HepG2 (cell line): ENCODE measurements at regions not wholly inside any gene's neighbourhood (a gene's known extent, or its start where the extent isn't known, plus 50 kb on each side); places are given as distances from the start of the nearest gene placed in this dataset.

Experiments used
- ATAC-seq: fragments of 200-7000 bp; cut with Tn5 transposase; 3 replicates; pipeline ENCODE4 v1.9.1; 2020; ENCODE audit warnings: mild to moderate bottlenecking, moderate library complexity
- BruUV-seq: library from RNA; stranded (reverse); fragments of 400-500 nt; replicated peaks from 2 replicates; lab custom pipeline; 2021; lab: Mats Ljungman, UMichigan
- CTCF ChIA-PET: fragments of 300-600 bp; formaldehyde crosslinking; extraction: SDS; loops from one replicate; lab custom pipeline; 2021; ENCODE audit warnings: low total read pairs, inconsistent platforms, low intra/inter-chr PET ratio; lab: Yijun Ruan, JAX
- POLR2A ChIA-PET: fragments of 350-600 bp; sonication (Branson Sonifier 250); formaldehyde crosslinking; loops from one replicate; lab custom pipeline; 2020; ENCODE audit warnings: antibody characterized with exemption, inconsistent platforms; lab: Yijun Ruan, JAX
- DNase-seq: peaks from one replicate; pipeline ENCODE4 v3.0.0-alpha.2; 2015; ENCODE audit warnings: low spot score
- FAIRE-seq: peaks from 3 replicates; lab custom pipeline; 2011; peaks lifted over from hg19 to GRCh38; lab: Jason Lieb, UNC
- H2AFZ ChIP-seq: one replicate; pipeline ENCODE4 v1.6.1; 2011; ENCODE audit warnings: low read length, inconsistent platforms
- H3K27ac ChIP-seq: fragments of 300-600 bp; 3 replicates; pipeline ENCODE4 v1.8.0; 2011; ENCODE audit warnings: mixed run types, mild to moderate bottlenecking, mixed read lengths, low read length, inconsistent platforms; ENCODE audit not compliant: insufficient read depth; ENCODE audit errors: extremely low read length
- H3K27me3 ChIP-seq, 2 experiments: fragments of 200-600 bp in 1 of 2; 2 replicates in 1 of 2; 3 replicates in 1 of 2; pipeline versions ENCODE4 v1.6.0 to v1.8.0; 2011; ENCODE audit warnings: low read length in 2 of 2, mild to moderate bottlenecking in 2 of 2, moderate library complexity in 2 of 2, inconsistent platforms in 1 of 2; ENCODE audit not compliant: insufficient read depth in 2 of 2, control insufficient read depth in 1 of 2
- H3K36me3 ChIP-seq, 2 experiments: fragments of 200-600 bp in 1 of 2; replicated peaks in 1 of 2; 2 replicates in 1 of 2; 3 replicates in 1 of 2; pipeline versions ENCODE4 v1.5.1 to v1.8.0; 2011; ENCODE audit warnings: low read length in 2 of 2, inconsistent platforms in 1 of 2; ENCODE audit not compliant: insufficient read depth in 2 of 2, control insufficient read depth in 1 of 2
- H3K4me1 ChIP-seq: 2 replicates; pipeline ENCODE4 v1.5.1; 2012; ENCODE audit warnings: low read length, inconsistent platforms; ENCODE audit not compliant: insufficient read depth
- H3K4me2 ChIP-seq: 2 replicates; pipeline ENCODE4 v1.6.0; 2011; ENCODE audit warnings: low read depth, low read length, inconsistent platforms
- H3K4me3 ChIP-seq, 3 experiments: fragments of 200-600 bp in 1 of 3; sonication (generic), shearing (Covaris generic) in 1 of 3; replicated peaks in 1 of 3; 2 replicates each; pipeline ENCODE4 v1.5.1; 2011 to 2016; ENCODE audit warnings: low read length in 3 of 3, inconsistent platforms in 2 of 3, low read depth in 2 of 3, mild to moderate bottlenecking in 2 of 3, control low read depth in 1 of 3, mixed read lengths in 1 of 3; ENCODE audit not compliant: insufficient read depth in 1 of 3
- H3K79me2 ChIP-seq: one replicate; pipeline ENCODE4 v1.6.1; 2011; ENCODE audit warnings: low read length, inconsistent platforms; ENCODE audit not compliant: insufficient read depth
- H3K9ac ChIP-seq: 2 replicates; pipeline ENCODE4 v1.6.0; 2011; ENCODE audit warnings: mild to moderate bottlenecking, low read depth, low read length, inconsistent platforms; ENCODE audit not compliant: insufficient read depth
- H3K9me3 ChIP-seq: 2 replicates; pipeline ENCODE4 v1.5.1; 2012; ENCODE audit warnings: mild to moderate bottlenecking, low read length
- H4K20me1 ChIP-seq: 2 replicates; pipeline ENCODE4 v1.6.0; 2011; ENCODE audit warnings: inconsistent platforms, mild to moderate bottlenecking, low read length, moderate library complexity; ENCODE audit not compliant: insufficient read depth
- ARID2 ChIP-seq: sonication (generic); formaldehyde crosslinking; IDR thresholded peaks from 2 replicates; pipeline ENCODE4 v1.8.1; 2022; ENCODE audit warnings: mild to moderate bottlenecking, missing genetic modification reagents, borderline replicate concordance
- ASH2L ChIP-seq: fragments of 300-600, 200-600 bp; sonication (generic); IDR thresholded peaks from 2 replicates; pipeline ENCODE4 v1.7.0; 2017; ENCODE audit warnings: low read depth, mild to moderate bottlenecking, moderate library complexity, mixed read lengths, low read length; ENCODE audit not compliant: insufficient read length
- BRD4 ChIP-seq: sonication (generic); formaldehyde crosslinking; IDR thresholded peaks from 2 replicates; pipeline ENCODE4 v1.4.0; 2020; ENCODE audit warnings: missing genetic modification reagents
- DNMT3B ChIP-seq: conservative IDR thresholded peaks from 2 replicates; pipeline ENCODE4 v1.6.1; 2016; ENCODE audit warnings: missing biosample characterization, control low read depth
- E2F2 ChIP-seq: sonication (generic); formaldehyde crosslinking; IDR thresholded peaks from 2 replicates; pipeline ENCODE4 v1.4.0; 2020; ENCODE audit warnings: missing genetic modification reagents, borderline replicate concordance
- FOXA3 ChIP-seq: IDR thresholded peaks from 2 replicates; pipeline ENCODE4 v1.6.1; 2016; ENCODE audit warnings: missing genetic modification reagents, missing compliant biosample characterization
- GTF3A ChIP-seq: sonication (generic); formaldehyde crosslinking; conservative IDR thresholded peaks from 2 replicates; pipeline ENCODE4 v1.4.0; 2020; ENCODE audit warnings: mild to moderate bottlenecking, missing genetic modification reagents
- HNF1B ChIP-seq: sonication (generic); formaldehyde crosslinking; IDR thresholded peaks from 2 replicates; pipeline ENCODE4 v1.5.1; 2020; ENCODE audit warnings: mild to moderate bottlenecking, moderate library complexity, missing genetic modification reagents
- NFIB ChIP-seq: sonication (generic); formaldehyde crosslinking; IDR thresholded peaks from 2 replicates; pipeline ENCODE4 v1.9.0; 2021; ENCODE audit warnings: missing genetic modification reagents, mild to moderate bottlenecking, borderline replicate concordance
- PRDM15 ChIP-seq: sonication (generic); formaldehyde crosslinking; IDR thresholded peaks from 2 replicates; pipeline ENCODE4 v1.4.0; 2020; ENCODE audit warnings: missing genetic modification reagents
- TAF15 ChIP-seq: fragments of 200-400 bp; formaldehyde crosslinking; IDR thresholded peaks from one replicate; pipeline ENCODE4 v1.6.1; 2018; ENCODE audit warnings: mild to moderate bottlenecking, low read depth, low read length; ENCODE audit not compliant: poor library complexity, severe bottlenecking
- ZBTB42 ChIP-seq: sonication (generic); formaldehyde crosslinking; IDR thresholded peaks from 2 replicates; pipeline ENCODE4 v1.5.0; 2020; ENCODE audit warnings: mild to moderate bottlenecking, missing genetic modification reagents
- ZNF460 ChIP-seq: sonication (generic); formaldehyde crosslinking; IDR thresholded peaks from 2 replicates; pipeline ENCODE4 v1.5.1; 2020; ENCODE audit warnings: missing genetic modification reagents, mild to moderate bottlenecking, borderline replicate concordance
- ZNF503 ChIP-seq: sonication (generic); formaldehyde crosslinking; IDR thresholded peaks from 2 replicates; pipeline ENCODE4 v1.4.0; 2020; ENCODE audit warnings: missing genetic modification reagents
- ZNF530 ChIP-seq: sonication (generic); formaldehyde crosslinking; IDR thresholded peaks from 2 replicates; pipeline ENCODE4 v1.5.0; 2020; ENCODE audit warnings: low read depth, mild to moderate bottlenecking, missing genetic modification reagents
- ZNF737 ChIP-seq: sonication (generic); formaldehyde crosslinking; IDR thresholded peaks from 2 replicates; pipeline ENCODE4 v1.5.0; 2020; ENCODE audit warnings: missing genetic modification reagents, mild to moderate bottlenecking, borderline replicate concordance
- WGBS: methylation state at CpG from one replicate; pipeline ENCODE4 v1.1.6; 2017; ENCODE audit warnings: low lambda C conversion rate; 5-methylcytosine and 5-hydroxymethylcytosine counted together
- in situ Hi-C: cut with HindIII; loops from 2 replicates; pipeline ENCODE4 v1.10.0; 2017; ENCODE audit warnings: low pct_unique_long_range_greater_than_20kb; ENCODE audit not compliant: extremely low pct_ligation_motif_present
- intact Hi-C: fragments of 100-400 bp; cut with micrococcal nuclease; formaldehyde crosslinking; loops from one replicate; pipeline ENCODE4 v1.10.0; 2022; ENCODE audit not compliant: unreplicated experiment

- no peak for TF ChIP-seq BRD4 (CRISPR knock-in tag)
These were observed 1679.9 kb downstream of the EFNB2 start (continued) for GRCh38 chr13:104855581-104855980.

GRCh38 chr13:104854698-104855097, 1680.8 kb downstream of the EFNB2 start:
- no peak for DNase-seq
- H3K9me3 ChIP-seq = peaks cover 45% of the 10 kb centered on the region
- intact Hi-C loops = no loop called here
- POLR2A ChIA-PET = no interaction called here
- no peaks in the 10 kb centered on the region for H4K20me1 ChIP-seq
- CTCF ChIA-PET = no interaction called here
- no peaks in the 10 kb centered on the region for H3K36me3 ChIP-seq
- no peak overlapping the region for H3K9ac ChIP-seq
- H3K4me3 ChIP-seq = no peak overlapping the region
- H3K79me2 ChIP-seq = no peaks in the 10 kb centered on the region
- 31% methylated on average over 5 of the region's 5 CpGs for WGBS
- H3K4me2 ChIP-seq = no peak overlapping the region
- no peaks in the 10 kb centered on the region for H3K4me1 ChIP-seq
- in situ Hi-C loops = no loop called here
- BruUV-seq = no TSS peak
- no peak overlapping the region for H2AFZ ChIP-seq
- H3K27me3 ChIP-seq = no peaks in the 10 kb centered on the region
- FAIRE-seq = no peak
- no peak overlapping the region for H3K27ac ChIP-seq
- no peak for ATAC-seq
- no peak for TF ChIP-seq E2F2 (CRISPR knock-in tag)
- TF ChIP-seq PRDM15 = no peak
- TF ChIP-seq TAF15 = no peak
- no peak for TF ChIP-seq ZNF530 (CRISPR knock-in tag)
- no peak for TF ChIP-seq DNMT3B (CRISPR knock-in tag)
- no peak for TF ChIP-seq FOXA3
- TF ChIP-seq NFIB (CRISPR knock-in tag) = no peak
- TF ChIP-seq ZNF737 (CRISPR knock-in tag) = no peak
- TF ChIP-seq HNF1B (CRISPR knock-in tag) = no peak
- no peak for TF ChIP-seq ARID2 (CRISPR knock-in tag)
- no peak for TF ChIP-seq ASH2L
- no peak for TF ChIP-seq ZNF460 (CRISPR knock-in tag)
- TF ChIP-seq ZBTB42 = no peak
- no peak for TF ChIP-seq ZNF503
- no peak for TF ChIP-seq GTF3A (CRISPR knock-in tag)
